Rectal smooth muscle tissue (tissue), 1 donor: ENCODE measurements at regions not wholly inside any gene's neighbourhood (a gene's known extent, or its start where the extent isn't known, plus 50 kb on each side); places are given as distances from the start of the nearest gene placed in this dataset.

ENCODE experiments used
- H3K27ac ChIP-seq: one replicate; pipeline ENCODE4 v1.7.0; 2013; ENCODE audit warnings: low read depth, low read length, inconsistent platforms
- H3K27me3 ChIP-seq: one replicate; pipeline ENCODE4 v1.7.0; 2013; ENCODE audit warnings: low read length; ENCODE audit not compliant: control insufficient read depth, insufficient read depth
- H3K36me3 ChIP-seq: one replicate; pipeline ENCODE4 v1.7.0; 2013; ENCODE audit warnings: low read length; ENCODE audit not compliant: control insufficient read depth, insufficient read depth
- H3K4me1 ChIP-seq: one replicate; pipeline ENCODE4 v1.7.0; 2013; ENCODE audit warnings: low read length; ENCODE audit not compliant: control insufficient read depth, insufficient read depth
- H3K4me3 ChIP-seq: one replicate; pipeline ENCODE4 v1.7.0; 2013; ENCODE audit warnings: low read length
- H3K9ac ChIP-seq: one replicate; pipeline ENCODE4 v1.7.0; 2013; ENCODE audit warnings: low read length

GRCh38 chr2:166573391-166573790 is 79.3 kb upstream of the SCN7A start:
- Histone ChIP-seq H3K27ac (no peak overlapping the region), H3K9ac (no peak overlapping the region), H3K4me1 (no peaks in the 10 kb centered on the region), H3K27me3 (no peaks in the 10 kb centered on the region), H3K36me3 (no peaks in the 10 kb centered on the region), H3K4me3 (no peak overlapping the region)

GRCh38 chr2:166572937-166573336 is 78.9 kb upstream of the SCN7A start:
- H3K4me1 ChIP-seq: no peaks in the 10 kb centered on the region
- no peak overlapping the region for H3K4me3 ChIP-seq
- H3K9ac ChIP-seq: no peak overlapping the region
- no peaks in the 10 kb centered on the region for H3K27me3 ChIP-seq
- H3K36me3 ChIP-seq: no peaks in the 10 kb centered on the region
- no peak overlapping the region for H3K27ac ChIP-seq

GRCh38 chr2:166568409-166568808 is 74.4 kb upstream of the SCN7A start:
- Histone ChIP-seq H3K9ac (no peak overlapping the region), H3K27ac (no peak overlapping the region), H3K4me1 (no peaks in the 10 kb centered on the region), H3K36me3 (no peaks in the 10 kb centered on the region), H3K27me3 (no peaks in the 10 kb centered on the region), H3K4me3 (no peak overlapping the region)

GRCh38 chr2:166565501-166565900 is 71.5 kb upstream of the SCN7A start:
- H3K27me3 ChIP-seq: no peaks in the 10 kb centered on the region
- H3K27ac ChIP-seq: no peak overlapping the region
- no peaks in the 10 kb centered on the region for H3K4me1 ChIP-seq
- no peaks in the 10 kb centered on the region for H3K36me3 ChIP-seq
- no peak overlapping the region for H3K4me3 ChIP-seq
- H3K9ac ChIP-seq: no peak overlapping the region

- Histone ChIP-seq H3K4me1 (no peaks in the 10 kb centered on the region), H3K27me3 (no peaks in the 10 kb centered on the region), H3K4me3 (no peak overlapping the region), H3K9ac (no peak overlapping the region), H3K36me3 (no peaks in the 10 kb centered on the region), H3K27ac (no peak overlapping the region)
Observed at GRCh38 chr2:166563894-166564293, 69.8 kb upstream of the SCN7A start.

GRCh38 chr2:166560022-166560421 is 66.0 kb upstream of the SCN7A start:
- H3K27ac ChIP-seq: no peak overlapping the region
- H3K4me3 ChIP-seq: no peak overlapping the region
- no peaks in the 10 kb centered on the region for H3K36me3 ChIP-seq
- H3K4me1 ChIP-seq: no peaks in the 10 kb centered on the region
- H3K27me3 ChIP-seq: no peaks in the 10 kb centered on the region
- no peak overlapping the region for H3K9ac ChIP-seq

- H3K27ac ChIP-seq: no peak overlapping the region
- no peak overlapping the region for H3K9ac ChIP-seq
Observed at GRCh38 chr2:166550923-166551322, 56.9 kb upstream of the SCN7A start.

GRCh38 chr2:166545473-166545872 is 51.4 kb upstream of the SCN7A start:
- no peaks in the 10 kb centered on the region for H3K36me3 ChIP-seq
- H3K4me1 ChIP-seq: no peaks in the 10 kb centered on the region
- no peak overlapping the region for H3K27ac ChIP-seq
- H3K9ac ChIP-seq: no peak overlapping the region
- H3K27me3 ChIP-seq: no peaks in the 10 kb centered on the region
- no peak overlapping the region for H3K4me3 ChIP-seq

More at GRCh38 chr2:166550923-166551322, 56.9 kb upstream of the SCN7A start:
- Histone ChIP-seq H3K4me3 (no peak overlapping the region), H3K4me1 (no peaks in the 10 kb centered on the region), H3K36me3 (no peaks in the 10 kb centered on the region), H3K27me3 (no peaks in the 10 kb centered on the region)
